Activated CD8-positive, alpha-beta T cell treated with anti-CD3 and anti-CD28 coated beads for 36 hours (primary cell): ENCODE measurements at regions not wholly inside any gene's neighbourhood (a gene's known extent, or its start where the extent isn't known, plus 50 kb on each side); places are given as distances from the start of the nearest gene placed in this dataset.

Source experiments
- ATAC-seq: fragments of 200-7000 bp; cut with Tn5 transposase; one replicate; pipeline ENCODE4 v1.10.0; 2021; ENCODE audit warnings: mild to moderate bottlenecking, moderate library complexity
- CTCF ChIA-PET: fragments of 350-600 bp; sonication (Branson Sonifier 250); formaldehyde crosslinking; loops from one replicate; lab custom pipeline; 2021; ENCODE audit warnings: antibody characterized with exemption; lab: Charles Lee
- POLR2A ChIA-PET: fragments of 350-600 bp; sonication (Branson Sonifier 250); formaldehyde crosslinking; loops from one replicate; lab custom pipeline; 2021; ENCODE audit warnings: antibody characterized with exemption; lab: Charles Lee
- DNase-seq: peaks from one replicate; pipeline ENCODE4 v3.0.0-alpha.2; 2020
- H3K27ac Mint-ChIP-seq: one replicate; pipeline ENCODE4 v1.8.0; 2021; ENCODE audit warnings: mild to moderate bottlenecking, mixed read lengths
- H3K27me3 Mint-ChIP-seq: one replicate; pipeline ENCODE4 v1.8.0; 2021; ENCODE audit warnings: mixed read lengths
- H3K36me3 Mint-ChIP-seq: one replicate; pipeline ENCODE4 v1.8.0; 2021; ENCODE audit warnings: low read depth, mixed read lengths
- H3K4me1 Mint-ChIP-seq: one replicate; pipeline ENCODE4 v1.8.0; 2021; ENCODE audit warnings: low read depth, mixed read lengths
- H3K4me3 Mint-ChIP-seq: one replicate; pipeline ENCODE4 v1.8.0; 2021; ENCODE audit warnings: mild to moderate bottlenecking, moderate library complexity, mixed read lengths
- H3K9me3 Mint-ChIP-seq: one replicate; pipeline ENCODE4 v1.8.0; 2021; ENCODE audit warnings: mixed read lengths
- CTCF ChIP-seq: fragments of 200-600 bp; IDR thresholded peaks from one replicate; pipeline ENCODE4 v1.8.0; 2022; ENCODE audit warnings: antibody characterized with exemption, mild to moderate bottlenecking
- intact Hi-C: fragments of 100-400 bp; cut with micrococcal nuclease; formaldehyde crosslinking; loops from one replicate; pipeline ENCODE4 v1.10.0; 2022

- ChIA-PET CTCF (interaction anchor here (3.5 kb wide), 1 partner anchor 112 kb away, joined by 21 read pairs; no protein-coding TSS in a partner anchor), POLR2A (no interaction called here)
- DNase-seq (no peak), ATAC-seq (no peak)
- Mint-ChIP-seq H3K27me3 (peaks cover 13% of the 10 kb centered on the region), H3K4me3 (no peak overlapping the region), H3K27ac (no peak overlapping the region), H3K4me1 (no peaks in the 10 kb centered on the region), H3K36me3 (no peaks in the 10 kb centered on the region), H3K9me3 (no peaks in the 10 kb centered on the region)
- intact Hi-C loops: no loop called here
- no peak for TF ChIP-seq CTCF
These were observed 105.6 kb upstream of the SALL3 start for GRCh38 chr18:78873926-78874500.

- TF ChIP-seq CTCF: peak; percentile 57
- H3K4me1 Mint-ChIP-seq: no peaks in the 10 kb centered on the region
- CTCF ChIA-PET: interaction anchor here (0.7 to 3.5 kb wide), 9 partner anchors 10 to 111 kb away, joined by 3 to 21 read pairs (median 5); no protein-coding TSS in a partner anchor
- H3K4me3 Mint-ChIP-seq: no peak overlapping the region
- no peak overlapping the region for H3K27ac Mint-ChIP-seq
- ATAC-seq (no peak), DNase-seq (peak; percentile 56)
- POLR2A ChIA-PET: no interaction called here
- H3K27me3 Mint-ChIP-seq: peaks cover 14% of the 10 kb centered on the region
- intact Hi-C loops: loop anchor here (5.0 kb wide), 1 partner anchor 107 kb away; no protein-coding TSS in a partner anchor
- no peaks in the 10 kb centered on the region for H3K36me3 Mint-ChIP-seq
- H3K9me3 Mint-ChIP-seq: no peaks in the 10 kb centered on the region
These were observed 104.4 kb upstream of the SALL3 start for GRCh38 chr18:78875016-78875777.

- no peak for ATAC-seq
- intact Hi-C loops: loop anchor here (5.0 kb wide), 1 partner anchor 106 kb away; no protein-coding TSS in a partner anchor
- peaks cover 14% of the 10 kb centered on the region for H3K27me3 Mint-ChIP-seq
- no peak overlapping the region for H3K27ac Mint-ChIP-seq
- H3K4me1 Mint-ChIP-seq: no peaks in the 10 kb centered on the region
- no peak for DNase-seq
- no peaks in the 10 kb centered on the region for H3K9me3 Mint-ChIP-seq
- H3K4me3 Mint-ChIP-seq: no peak overlapping the region
- POLR2A ChIA-PET: no interaction called here
- TF ChIP-seq CTCF: no peak
- CTCF ChIA-PET: interaction anchor here (0.7 to 3.5 kb wide), 9 partner anchors 10 to 354 kb away, joined by 3 to 21 read pairs (median 4); no protein-coding TSS in a partner anchor
- H3K36me3 Mint-ChIP-seq: no peaks in the 10 kb centered on the region
These were observed 103.6 kb upstream of the SALL3 start for GRCh38 chr18:78875778-78876650.

GRCh38 chr18:78876868-78877267 is 102.8 kb upstream of the SALL3 start:
- H3K9me3 Mint-ChIP-seq: no peaks in the 10 kb centered on the region
- no peak for TF ChIP-seq CTCF
- ChIA-PET POLR2A (no interaction called here), CTCF (interaction anchor here (1.5 to 3.5 kb wide), 3 partner anchors 11 to 109 kb away, joined by 5 to 21 read pairs (median 5); no protein-coding TSS in a partner anchor)
- peaks cover 16% of the 10 kb centered on the region for H3K27me3 Mint-ChIP-seq
- no peak for DNase-seq
- no peak overlapping the region for H3K27ac Mint-ChIP-seq
- ATAC-seq: no peak
- intact Hi-C loops: loop anchor here (5.0 kb wide), 1 partner anchor 105 kb away; no protein-coding TSS in a partner anchor
- no peaks in the 10 kb centered on the region for H3K4me1 Mint-ChIP-seq
- H3K4me3 Mint-ChIP-seq: no peak overlapping the region
- no peaks in the 10 kb centered on the region for H3K36me3 Mint-ChIP-seq
